GM19240 (cell line): ENCODE measurements at regions not wholly inside any gene's neighbourhood (a gene's known extent, or its start where the extent isn't known, plus 50 kb on each side); places are given as distances from the start of the nearest gene placed in this dataset.
"Not testable (repeated sequence)": the region's sequence is repeated elsewhere in the genome, so short reads cannot be mapped to it uniquely, and the experiment has no call there.

ENCODE experiments used
- DNase-seq: peaks from one replicate; pipeline ENCODE4 v3.0.0; 2011; ENCODE audit warnings: low spot score; ENCODE audit not compliant: insufficient read length

DNA sequence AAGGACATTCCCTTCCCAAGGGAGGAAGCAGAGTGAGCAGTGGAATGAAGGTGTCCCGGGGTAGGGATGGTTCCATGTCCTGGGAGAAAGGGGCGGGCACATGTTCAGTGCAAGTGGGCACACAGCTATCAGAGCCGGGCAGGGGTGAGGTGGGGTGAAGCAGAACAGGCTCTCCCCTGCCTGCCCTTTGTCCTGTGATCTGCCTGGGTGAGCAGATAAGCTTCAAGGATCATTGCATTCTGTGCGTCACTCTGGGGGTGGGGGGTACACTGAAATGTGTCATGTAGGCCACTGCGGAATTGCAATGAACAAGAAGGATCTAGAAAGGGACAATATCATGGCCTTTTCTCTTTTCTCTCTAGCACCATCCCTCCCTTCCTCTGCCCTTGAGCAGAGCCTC lies 61.7 kb upstream of the SHB start:
- DNase-seq = no peak

DNA sequence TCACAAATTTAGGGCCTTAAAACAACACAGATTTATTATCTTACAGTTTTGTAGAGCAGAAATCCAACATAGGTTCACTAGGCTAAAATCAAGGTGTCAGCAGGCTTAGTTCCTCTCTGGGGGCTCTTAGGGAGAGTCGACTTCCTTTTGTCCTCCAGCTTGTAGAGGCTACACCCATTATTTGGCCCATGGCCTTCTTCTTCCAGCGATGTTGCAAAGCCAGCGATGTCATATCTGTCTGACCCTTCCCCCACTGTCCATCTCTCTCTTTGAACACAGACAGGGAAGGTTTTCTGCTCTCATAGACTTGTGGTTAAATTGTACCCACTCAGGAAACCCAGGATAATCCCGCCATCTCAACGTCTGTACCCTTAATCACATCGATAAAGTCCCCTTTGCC lies 60.3 kb upstream of the SHB start:
- no peak for DNase-seq

DNA sequence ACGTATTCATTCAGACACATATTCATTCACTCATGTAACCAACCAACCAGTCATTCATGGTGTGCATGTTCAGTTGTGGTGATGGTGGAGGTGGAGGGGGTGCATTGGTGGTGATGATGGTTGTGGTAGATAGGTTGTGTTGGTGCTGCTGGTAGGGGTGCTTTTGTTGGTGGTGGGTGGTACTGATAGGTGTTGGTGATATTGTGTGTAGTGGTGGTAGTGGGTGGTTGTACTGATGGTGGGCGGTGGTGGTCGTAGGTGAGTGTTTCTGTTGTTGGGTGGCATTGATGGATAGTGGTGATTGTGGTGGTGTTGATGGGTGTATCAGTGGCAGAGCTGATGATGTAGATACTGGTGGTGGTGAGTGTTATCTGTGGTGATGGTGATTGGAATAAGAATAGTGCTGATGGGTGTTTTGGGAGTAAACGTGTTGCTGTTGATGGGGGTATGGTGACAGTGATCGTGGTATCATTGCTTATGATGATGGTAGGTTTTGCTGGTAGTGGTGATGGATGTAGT lies 59.8 kb upstream of the SHB start:
- DNase-seq = no peak

DNA sequence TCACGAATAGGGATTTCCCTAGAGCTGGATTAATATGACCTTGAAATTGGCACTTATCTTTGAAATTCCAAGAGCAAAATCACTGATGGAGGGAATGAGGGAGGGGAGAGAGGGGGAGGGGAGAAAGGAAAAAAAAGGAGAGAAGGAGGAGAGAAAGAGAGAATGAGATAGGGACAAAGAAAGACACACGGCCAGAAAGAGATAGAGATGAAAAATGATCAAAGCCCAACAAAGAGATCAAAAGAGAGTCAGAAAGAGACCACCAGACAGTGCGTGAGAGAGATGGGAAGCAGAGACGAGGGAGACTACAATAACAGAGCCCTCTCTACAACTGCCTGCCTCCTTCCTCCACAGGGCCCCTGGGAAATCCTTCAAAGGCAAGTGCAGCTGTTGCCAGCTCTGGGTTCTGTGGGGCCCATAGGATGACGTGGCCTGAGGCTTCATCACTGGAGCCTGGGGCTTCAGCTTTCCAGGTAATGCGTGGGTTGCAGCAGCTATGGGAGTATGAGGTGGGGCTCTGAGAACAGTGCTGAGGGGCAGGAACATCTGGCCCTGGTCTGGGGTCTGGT lies 58.3 kb upstream of the SHB start:
- DNase-seq = no peak

DNA sequence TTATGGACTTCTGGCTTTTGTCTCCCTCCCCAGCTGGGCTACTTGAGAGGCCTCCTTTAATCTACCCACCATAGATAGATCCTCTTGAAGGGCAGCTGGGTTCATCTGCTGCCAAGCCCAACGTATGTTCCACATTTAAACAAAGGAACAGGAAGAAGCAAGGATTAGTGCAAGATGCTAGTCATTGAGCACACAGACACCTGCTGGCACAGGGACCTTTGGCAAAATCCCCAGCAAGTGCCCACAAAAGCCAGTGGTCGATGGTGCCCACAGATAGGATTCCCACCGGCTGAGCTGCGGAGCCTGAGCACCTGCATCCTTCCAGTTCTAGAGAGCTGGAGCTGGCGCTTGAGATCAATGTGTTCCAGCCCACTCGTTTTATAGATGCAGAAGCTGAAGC lies 57.7 kb upstream of the SHB start:
- no peak for DNase-seq

DNA sequence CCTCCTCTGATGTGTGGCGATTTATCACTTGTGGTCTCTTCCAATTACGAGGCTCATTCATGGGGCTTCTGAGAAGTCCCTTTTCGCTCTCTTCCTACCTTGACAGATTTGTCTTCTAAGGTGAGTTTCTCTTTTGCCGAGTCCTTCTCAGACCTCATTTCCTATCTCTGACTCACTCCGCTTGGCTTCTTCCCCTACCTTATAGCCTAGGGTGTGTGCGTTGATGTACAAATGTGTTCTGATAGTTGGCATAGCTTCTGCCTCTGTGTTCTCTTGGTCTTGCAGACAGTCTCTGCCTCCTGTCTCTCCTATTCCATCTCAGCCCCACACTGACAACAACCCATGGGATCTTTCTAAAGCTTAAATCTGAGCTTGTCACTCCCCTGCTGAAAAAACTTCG lies 56.9 kb upstream of the SHB start:
- no peak for DNase-seq

DNA sequence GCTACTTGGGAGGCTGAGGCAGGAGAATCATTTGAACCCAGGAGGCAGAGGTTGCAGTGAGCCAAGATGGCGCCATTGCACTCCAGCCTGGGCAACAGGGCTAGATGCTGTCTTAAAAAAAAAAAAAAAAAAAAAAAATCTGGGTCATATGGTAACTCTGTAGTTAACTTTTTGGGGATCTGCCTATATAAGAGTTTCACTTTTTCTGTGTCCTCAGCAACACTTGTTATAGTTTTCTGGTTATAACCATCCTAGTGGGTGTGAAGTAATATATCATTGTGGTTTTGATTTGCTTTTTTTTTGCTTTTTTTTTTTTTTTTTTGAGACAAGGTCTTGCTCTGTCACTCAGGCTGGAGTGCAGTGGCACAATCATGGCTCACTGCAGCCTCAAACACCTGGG lies 54.3 kb upstream of the SHB start:
- DNase-seq = not testable (repeated sequence)

DNA sequence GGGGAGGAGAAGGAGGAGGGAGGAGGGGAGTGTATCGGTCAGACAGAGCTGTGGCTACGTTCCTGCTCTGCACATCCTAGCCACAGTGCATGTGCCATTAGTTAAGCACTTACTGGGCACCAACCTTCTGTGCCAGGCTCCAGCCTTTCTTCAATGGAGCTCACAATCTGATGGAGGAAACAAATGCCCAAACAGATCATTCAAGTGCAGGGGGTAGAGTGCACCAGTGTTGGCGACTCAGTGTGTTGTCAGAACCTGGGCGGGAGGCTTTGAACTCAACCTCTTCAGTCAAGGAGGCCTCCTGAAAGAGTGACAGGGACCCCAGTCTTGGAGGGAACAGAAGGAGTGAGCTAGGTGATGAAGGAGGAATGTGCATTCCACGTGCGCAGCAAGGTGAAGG lies 51.9 kb upstream of the SHB start:
- DNase-seq = no peak

DNA sequence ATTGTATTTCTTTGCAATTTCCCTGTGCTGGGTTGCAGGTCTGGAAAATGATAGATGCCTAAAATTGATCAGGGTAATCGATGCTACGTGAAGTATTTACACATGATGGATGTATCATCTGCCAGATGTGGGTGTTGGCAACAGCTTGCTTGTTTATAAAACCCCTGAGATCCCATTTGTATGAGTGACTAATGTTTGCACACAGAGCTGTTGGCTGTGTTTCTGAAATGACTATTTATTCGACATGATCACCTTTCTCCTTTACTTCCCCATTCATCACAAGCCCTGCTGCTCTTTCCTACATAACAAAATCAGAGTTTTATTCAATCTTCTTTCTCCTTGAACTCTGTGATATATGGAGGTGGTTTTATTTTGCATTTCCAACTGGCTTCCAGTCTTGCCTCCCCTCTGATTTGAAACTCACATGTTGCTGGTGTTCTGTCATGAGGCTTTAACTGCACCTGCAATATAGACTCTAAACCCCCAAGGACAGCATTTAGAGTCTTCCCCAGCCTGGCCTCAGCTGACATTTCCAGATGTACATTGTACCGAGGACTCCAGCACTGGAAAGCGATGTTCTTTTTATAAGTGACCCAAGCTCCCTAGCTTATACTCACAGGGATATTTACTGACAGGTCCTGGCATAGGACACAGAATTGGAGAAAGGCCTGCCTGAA lies 50.7 kb upstream of the SHB start:
- DNase-seq = no peak

DNA sequence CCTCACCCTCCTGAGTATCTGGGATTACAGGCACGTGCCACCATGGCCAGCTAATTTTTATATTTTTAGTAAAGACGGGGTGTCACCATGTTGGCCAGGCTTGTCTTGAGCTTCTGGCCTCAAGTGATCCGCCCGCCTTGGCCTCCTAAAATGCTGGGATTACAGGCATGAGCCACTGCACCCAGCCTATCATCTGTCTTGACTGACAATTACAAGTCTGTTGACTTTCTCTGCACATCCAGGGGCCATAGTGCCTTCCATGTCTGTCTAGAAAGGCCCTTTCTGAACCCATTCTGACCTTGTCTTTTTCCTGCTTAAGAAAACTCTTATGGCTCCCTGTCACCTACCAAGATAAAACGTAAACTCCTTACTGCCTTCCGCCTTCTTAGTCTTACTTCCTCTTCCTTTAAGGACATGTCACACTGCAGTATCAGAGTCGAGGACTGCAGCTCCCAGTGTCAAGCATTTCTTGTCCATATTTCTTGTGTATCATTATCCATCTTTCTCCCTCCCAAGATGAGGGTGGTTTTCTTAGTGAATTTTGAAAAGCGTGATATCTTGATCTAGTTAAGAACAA lies 49.9 kb upstream of the SHB start:
- no peak for DNase-seq
